H1 (cell line): ENCODE measurements at regions not wholly inside any gene's neighbourhood (a gene's known extent, or its start where the extent isn't known, plus 50 kb on each side); places are given as distances from the start of the nearest gene placed in this dataset.

Source experiments
- BCL11A ChIP-seq, 2 experiments: IDR thresholded peaks; one replicate each; pipeline ENCODE4 v1.6.1; 2011; ENCODE audit warnings: low read depth in 2 of 2, low read length in 2 of 2, mild to moderate bottlenecking in 2 of 2
- CHD7 ChIP-seq: fragments of 300-600 bp; sonication (generic); IDR thresholded peaks from 2 replicates; pipeline ENCODE4 v1.7.1; 2012; ENCODE audit warnings: low read length, moderate library complexity, mild to moderate bottlenecking, inconsistent platforms; ENCODE audit not compliant: insufficient replicate concordance
- CTCF ChIP-seq, 3 experiments: IDR thresholded peaks; 1 replicate in 2 of 3; 2 replicates in 1 of 3; pipeline versions ENCODE4 v1.5.1 to v1.6.1; 2011; ENCODE audit warnings: low read length in 3 of 3, mild to moderate bottlenecking in 3 of 3, inconsistent platforms in 2 of 3, low read depth in 1 of 3, moderate library complexity in 1 of 3; ENCODE audit not compliant: insufficient read depth in 1 of 3; ENCODE audit errors: control extremely low read depth in 1 of 3
- EZH2 ChIP-seq: fragments of 200-600 bp; sonication (generic); IDR thresholded peaks from 2 replicates; pipeline ENCODE4 v1.7.1; 2012; ENCODE audit warnings: low read depth, mild to moderate bottlenecking, moderate library complexity, low read length, inconsistent platforms; ENCODE audit not compliant: severe bottlenecking
- GTF2F1 ChIP-seq: IDR thresholded peaks from 2 replicates; pipeline ENCODE4 v1.6.1; 2012; ENCODE audit warnings: low read depth, low read length, improper control_type of control experiment, borderline replicate concordance
- JUND ChIP-seq: IDR thresholded peaks from 2 replicates; pipeline ENCODE4 v1.6.1; 2011; ENCODE audit warnings: mild to moderate bottlenecking, improper control_type of control experiment, low read length
- MAFK ChIP-seq: IDR thresholded peaks from 2 replicates; pipeline ENCODE4 v1.6.1; 2012; ENCODE audit warnings: low read depth, mild to moderate bottlenecking, improper control_type of control experiment, low read length
- POLR2AphosphoS5 ChIP-seq: IDR thresholded peaks from 2 replicates; pipeline ENCODE4 v1.6.1; 2011; ENCODE audit warnings: low read depth, low read length
- TF ChIP-seq, protein P1 (sequence below): IDR thresholded peaks from 2 replicates; pipeline ENCODE4 v1.6.1; 2011; ENCODE audit warnings: low read length, improper control_type of control experiment
- TF ChIP-seq, protein P2 (sequence below): IDR thresholded peaks from 2 replicates; pipeline ENCODE4 v1.6.1; 2012; ENCODE audit warnings: inconsistent platforms

GRCh38 chr16:86708431-86708830 lies 130.1 kb downstream of the FOXL1 start:
- TF ChIP-seq BCL11A (IDR thresholded peaks at IDR 0.05; ENCODE audit: low read depth in 2 of 2, low read length in 2 of 2) (no peak), POLR2AphosphoS5 (no peak), JUND (no peak), CTCF (IDR thresholded peaks at IDR 0.05; ENCODE audit: control extremely low read depth in 1 of 3, insufficient read depth in 1 of 3, low read depth in 1 of 3, low read length in 3 of 3) (no peak), EZH2 (no peak), CHD7 (no peak), GTF2F1 (no peak), MAFK (no peak)
- TF ChIP-seq, protein P1, sequence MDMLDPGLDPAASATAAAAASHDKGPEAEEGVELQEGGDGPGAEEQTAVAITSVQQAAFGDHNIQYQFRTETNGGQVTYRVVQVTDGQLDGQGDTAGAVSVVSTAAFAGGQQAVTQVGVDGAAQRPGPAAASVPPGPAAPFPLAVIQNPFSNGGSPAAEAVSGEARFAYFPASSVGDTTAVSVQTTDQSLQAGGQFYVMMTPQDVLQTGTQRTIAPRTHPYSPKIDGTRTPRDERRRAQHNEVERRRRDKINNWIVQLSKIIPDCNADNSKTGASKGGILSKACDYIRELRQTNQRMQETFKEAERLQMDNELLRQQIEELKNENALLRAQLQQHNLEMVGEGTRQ: no peak
- TF ChIP-seq, protein P2, sequence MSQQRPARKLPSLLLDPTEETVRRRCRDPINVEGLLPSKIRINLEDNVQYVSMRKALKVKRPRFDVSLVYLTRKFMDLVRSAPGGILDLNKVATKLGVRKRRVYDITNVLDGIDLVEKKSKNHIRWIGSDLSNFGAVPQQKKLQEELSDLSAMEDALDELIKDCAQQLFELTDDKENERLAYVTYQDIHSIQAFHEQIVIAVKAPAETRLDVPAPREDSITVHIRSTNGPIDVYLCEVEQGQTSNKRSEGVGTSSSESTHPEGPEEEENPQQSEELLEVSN: no peak
